ENCODE measurements at regions not wholly inside any gene's neighbourhood (a gene's known extent, or its start where the extent isn't known, plus 50 kb on each side); places are given as distances from the start of the nearest gene placed in this dataset.

DNA sequence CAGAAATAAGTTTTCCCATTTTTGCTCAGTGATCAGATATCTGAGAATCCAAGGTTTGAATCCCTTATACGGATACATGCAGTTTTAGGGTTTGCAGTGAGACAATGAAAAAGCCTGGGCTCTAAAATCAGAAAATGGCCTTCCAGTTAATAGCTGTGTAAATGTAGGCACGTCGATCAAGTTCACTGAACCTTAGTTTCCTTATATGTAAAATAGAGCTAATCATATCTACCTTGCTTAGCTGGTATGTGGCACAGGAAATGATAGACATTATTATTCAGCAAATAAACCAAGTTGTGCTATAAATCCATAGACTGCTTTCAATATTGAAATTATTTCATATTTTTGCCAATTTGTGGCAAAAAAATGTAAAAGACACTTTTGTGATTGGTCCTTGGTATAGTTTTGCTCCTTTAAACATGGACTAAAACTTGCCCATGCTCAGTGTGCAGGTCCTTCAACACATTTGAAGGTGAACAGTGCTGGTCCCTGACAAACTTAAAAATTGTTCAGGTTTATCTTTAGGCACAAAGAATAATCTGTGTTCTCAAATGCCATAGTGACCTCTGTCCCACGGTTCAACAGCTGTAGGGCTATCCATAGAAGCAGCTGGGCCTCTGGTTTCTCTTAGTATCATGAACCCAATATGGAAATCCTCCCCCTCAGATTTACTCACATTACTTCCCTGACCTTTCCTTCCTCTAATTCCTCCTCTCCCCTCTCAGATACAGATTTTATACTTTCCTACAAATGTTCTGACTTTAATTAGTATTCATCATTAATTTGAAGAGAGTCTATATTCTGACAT is 51.0 kb downstream of the CCDC54 start:
- CTCF ChIA-PET, result interaction anchor here (1.5 to 4.6 kb wide), 3 partner anchors 17 to 192 kb away, joined by 11 to 22 read pairs (median 15); no protein-coding TSS in a partner anchor
- H3K4me1 Mint-ChIP-seq, result peaks cover 58% of the 10 kb centered on the region
- H3K36me3 Mint-ChIP-seq (ENCODE audit: low read depth), result peaks cover 4% of the 10 kb centered on the region
- no peaks in the 10 kb centered on the region for H3K9me3 Mint-ChIP-seq
- intact Hi-C loops (cut with micrococcal nuclease), result loop anchor here (5.0 kb wide), 1 partner anchor 314 kb away; no protein-coding TSS in a partner anchor
- DNase-seq, result no peak
- no peak overlapping the region for H3K4me3 Mint-ChIP-seq
- ATAC-seq (ENCODE audit: low read depth), result no peak
- TF ChIP-seq, protein P1, sequence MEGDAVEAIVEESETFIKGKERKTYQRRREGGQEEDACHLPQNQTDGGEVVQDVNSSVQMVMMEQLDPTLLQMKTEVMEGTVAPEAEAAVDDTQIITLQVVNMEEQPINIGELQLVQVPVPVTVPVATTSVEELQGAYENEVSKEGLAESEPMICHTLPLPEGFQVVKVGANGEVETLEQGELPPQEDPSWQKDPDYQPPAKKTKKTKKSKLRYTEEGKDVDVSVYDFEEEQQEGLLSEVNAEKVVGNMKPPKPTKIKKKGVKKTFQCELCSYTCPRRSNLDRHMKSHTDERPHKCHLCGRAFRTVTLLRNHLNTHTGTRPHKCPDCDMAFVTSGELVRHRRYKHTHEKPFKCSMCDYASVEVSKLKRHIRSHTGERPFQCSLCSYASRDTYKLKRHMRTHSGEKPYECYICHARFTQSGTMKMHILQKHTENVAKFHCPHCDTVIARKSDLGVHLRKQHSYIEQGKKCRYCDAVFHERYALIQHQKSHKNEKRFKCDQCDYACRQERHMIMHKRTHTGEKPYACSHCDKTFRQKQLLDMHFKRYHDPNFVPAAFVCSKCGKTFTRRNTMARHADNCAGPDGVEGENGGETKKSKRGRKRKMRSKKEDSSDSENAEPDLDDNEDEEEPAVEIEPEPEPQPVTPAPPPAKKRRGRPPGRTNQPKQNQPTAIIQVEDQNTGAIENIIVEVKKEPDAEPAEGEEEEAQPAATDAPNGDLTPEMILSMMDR (IDR thresholded peaks at IDR 0.05), result no peak
- POLR2A ChIA-PET, result interaction anchor here (0.6 to 2.2 kb wide), 2 partner anchors 96 to 166 kb away, joined by 3 to 7 read pairs; no protein-coding TSS in a partner anchor
- peak overlapping the region; percentile 60 for H3K27ac Mint-ChIP-seq
- H3K27me3 Mint-ChIP-seq, result no peaks in the 10 kb centered on the region

DNA sequence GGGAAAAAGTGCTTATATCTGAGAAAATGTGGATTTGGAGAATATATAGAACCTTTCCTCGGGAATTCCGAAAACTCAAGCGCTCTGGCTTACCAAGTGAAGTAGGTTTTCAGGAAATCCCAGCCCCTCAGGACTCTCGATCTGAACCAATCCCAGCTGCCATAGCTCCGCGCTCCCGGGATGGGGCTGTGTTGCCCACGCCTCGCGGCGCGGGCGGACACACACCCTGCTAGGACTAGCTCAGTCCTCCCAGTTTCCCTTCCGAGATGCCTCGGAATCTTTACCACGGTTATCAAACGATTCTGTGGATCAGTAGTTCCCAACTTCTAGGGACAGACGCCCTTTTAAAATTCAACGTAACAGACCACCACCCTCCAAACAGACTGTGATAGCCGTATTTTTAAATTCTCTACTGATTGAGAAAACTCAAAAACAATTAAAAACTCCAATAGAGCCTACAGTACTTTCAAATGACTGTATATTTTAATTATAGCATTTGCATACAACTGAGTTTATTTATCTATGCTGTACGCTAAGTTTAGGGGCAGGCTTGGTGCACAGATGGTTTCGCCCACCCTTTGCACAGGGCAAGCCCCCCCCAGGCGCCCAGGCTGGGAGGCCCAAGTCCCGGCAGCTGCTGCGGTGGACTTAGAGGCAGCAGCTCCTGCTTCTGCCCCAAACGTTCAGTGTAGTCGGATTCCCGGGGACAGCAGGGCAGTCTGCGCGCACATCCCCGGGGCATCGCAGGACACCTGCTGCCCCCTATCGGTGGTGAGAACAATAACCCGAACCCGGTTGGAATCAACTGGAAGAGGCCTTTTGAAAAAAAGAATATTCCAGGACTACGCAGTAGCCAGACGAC is 52.3 kb downstream of the CCDC54 start:
- Mint-ChIP-seq H3K27ac (peak overlapping the region; percentile 77), H3K27me3 (no peaks in the 10 kb centered on the region), H3K4me1 (peaks cover 58% of the 10 kb centered on the region), H3K36me3 (ENCODE audit: low read depth) (peaks cover 4% of the 10 kb centered on the region), H3K4me3 (peak overlapping the region; percentile 89), H3K9me3 (no peaks in the 10 kb centered on the region)
- ATAC-seq (ENCODE audit: low read depth), result peak; percentile 56
- POLR2A ChIA-PET, result interaction anchor here (0.7 to 2.7 kb wide), 4 partner anchors 12 to 310 kb away, joined by 3 to 14 read pairs (median 6); partner anchors contain the start of gene BBX
- CTCF ChIA-PET, result interaction anchor here (0.8 to 4.6 kb wide), 9 partner anchors 9 to 194 kb away, joined by 3 to 22 read pairs (median 7); partner anchors contain the start of gene BBX
- DNase-seq, result peak; percentile 59
- TF ChIP-seq, protein P1 (IDR thresholded peaks at IDR 0.05), result peak; percentile 83
- intact Hi-C loops (cut with micrococcal nuclease), result loop anchor here (1.0 to 10.0 kb wide), 9 partner anchors 8 to 1160 kb away; partner anchors contain the start of genes BBX, CIP2A and DZIP3

DNA sequence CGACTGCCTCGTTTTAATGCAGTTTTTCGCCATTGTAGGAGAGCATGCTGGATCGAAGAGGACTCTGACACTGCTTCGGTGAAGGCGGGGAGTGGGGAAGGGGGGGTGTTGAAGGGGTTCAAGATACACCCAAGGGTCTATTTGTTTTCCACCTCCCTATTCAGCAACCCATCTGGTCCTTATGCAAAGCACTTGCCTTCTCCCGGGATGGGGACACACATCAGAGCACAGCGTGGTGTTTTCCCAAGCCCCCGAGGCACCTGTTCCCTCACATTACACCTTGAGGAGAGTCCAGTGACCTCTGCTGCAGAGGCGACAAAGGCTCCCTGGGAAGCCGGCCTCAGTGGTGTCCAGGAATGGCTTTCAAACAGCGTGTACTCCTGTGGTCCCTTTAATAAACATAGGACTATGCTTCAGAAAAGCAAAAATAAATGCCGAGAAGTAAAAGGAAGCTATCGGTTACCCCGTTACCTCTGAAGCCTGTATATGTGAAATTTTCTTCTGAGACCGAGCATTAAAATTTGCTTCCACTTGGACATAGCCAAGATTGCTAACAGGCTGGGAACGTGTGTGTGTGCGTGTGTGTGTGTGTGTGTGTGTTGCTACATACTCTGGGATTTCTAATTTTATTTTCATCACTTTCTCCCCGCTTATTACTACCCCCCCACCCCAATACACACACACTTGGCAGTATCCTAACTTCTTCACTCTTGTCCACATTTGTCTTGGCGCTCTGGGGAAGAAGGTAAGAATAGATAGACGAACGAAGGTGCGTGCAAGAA is 53.2 kb downstream of the CCDC54 start:
- ChIA-PET POLR2A (interaction anchor here (0.7 to 2.7 kb wide), 7 partner anchors 13 to 1159 kb away, joined by 3 to 24 read pairs (median 8); partner anchors contain the start of genes BBX, CIP2A and DZIP3), CTCF (interaction anchor here (0.7 to 4.6 kb wide), 8 partner anchors 10 to 195 kb away, joined by 3 to 22 read pairs (median 8); partner anchors contain the start of gene BBX)
- H3K36me3 Mint-ChIP-seq (ENCODE audit: low read depth), result peaks cover 4% of the 10 kb centered on the region
- intact Hi-C loops (cut with micrococcal nuclease), result loop anchor here (1.0 to 10.0 kb wide), 8 partner anchors 9 to 1159 kb away; partner anchors contain the start of genes BBX, CIP2A and DZIP3
- peaks cover 52% of the 10 kb centered on the region for H3K4me1 Mint-ChIP-seq
- no peaks in the 10 kb centered on the region for H3K9me3 Mint-ChIP-seq
- ATAC-seq (ENCODE audit: low read depth) (no peak), DNase-seq (no peak)
- TF ChIP-seq, protein P1 (IDR thresholded peaks at IDR 0.05), result no peak
- H3K27me3 Mint-ChIP-seq, result no peaks in the 10 kb centered on the region
- peak overlapping the region; percentile 77 for H3K27ac Mint-ChIP-seq
- H3K4me3 Mint-ChIP-seq, result peak overlapping the region; percentile 89

DNA sequence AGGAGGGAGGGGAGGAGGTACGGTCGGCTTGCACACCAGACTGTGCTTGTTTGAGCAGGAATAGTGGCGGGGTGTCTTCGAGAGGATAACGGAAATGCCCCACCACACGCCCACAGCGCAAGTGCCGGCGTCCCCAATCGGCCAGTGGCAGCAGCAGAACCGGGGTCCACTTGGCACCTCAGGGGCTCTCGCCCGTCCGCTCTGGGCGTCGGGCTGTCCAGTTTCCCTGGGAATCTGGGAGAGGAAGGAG is 53.7 kb downstream of the CCDC54 start:
- peaks cover 4% of the 10 kb centered on the region for H3K36me3 Mint-ChIP-seq (ENCODE audit: low read depth)
- CTCF ChIA-PET, result interaction anchor here (0.7 to 4.6 kb wide), 7 partner anchors 10 to 195 kb away, joined by 3 to 22 read pairs (median 9); partner anchors contain the start of gene BBX

More for the DNA sequence above, 53.7 kb downstream of the CCDC54 start:
- Mint-ChIP-seq H3K4me3 (peak overlapping the region; percentile 89), H3K27ac (peak overlapping the region; percentile 77), H3K4me1 (peaks cover 47% of the 10 kb centered on the region), H3K27me3 (no peaks in the 10 kb centered on the region), H3K9me3 (no peaks in the 10 kb centered on the region)
- ATAC-seq (ENCODE audit: low read depth) (peak; percentile 16), DNase-seq (no peak)
- TF ChIP-seq, protein P1 (IDR thresholded peaks at IDR 0.05), result no peak
- POLR2A ChIA-PET, result interaction anchor here (1.1 to 2.7 kb wide), 5 partner anchors 12 to 1159 kb away, joined by 3 to 24 read pairs (median 8); partner anchors contain the start of genes BBX, CIP2A and DZIP3
- intact Hi-C loops (cut with micrococcal nuclease), result loop anchor here (1.0 to 10.0 kb wide), 8 partner anchors 10 to 1158 kb away; partner anchors contain the start of genes BBX, CIP2A and DZIP3
